Panc1 (cell line): ENCODE measurements at regions not wholly inside any gene's neighbourhood (a gene's known extent, or its start where the extent isn't known, plus 50 kb on each side); places are given as distances from the start of the nearest gene placed in this dataset.

Experiments
- ATAC-seq: fragments of 200-7000 bp; cut with Tn5 transposase; 2 replicates; pipeline ENCODE4 v1.9.1; 2020; ENCODE audit warnings: mild to moderate bottlenecking, moderate library complexity
- BruUV-seq: library from RNA; stranded (reverse); fragments of 400-500 nt; replicated peaks from 2 replicates; lab custom pipeline; 2021; lab: Mats Ljungman, UMichigan
- CTCF ChIA-PET: fragments of 300-600 bp; sonication (Branson Sonifier 250); formaldehyde crosslinking; loops from one replicate; lab custom pipeline; 2022; ENCODE audit warnings: antibody characterized with exemption; lab: Charles Lee
- POLR2A ChIA-PET: fragments of 300-600 bp; sonication (Branson Sonifier 250); formaldehyde crosslinking; loops from one replicate; lab custom pipeline; 2022; ENCODE audit warnings: antibody characterized with exemption; lab: Charles Lee
- DNase-seq: peaks from one replicate; pipeline ENCODE4 v3.0.0-alpha.2; 2010; ENCODE audit warnings: low read depth, low spot score
- H3K27ac ChIP-seq: 2 replicates; pipeline ENCODE4 v1.5.1; 2011; ENCODE audit warnings: mild to moderate bottlenecking, low read length, inconsistent platforms
- H3K27me3 ChIP-seq: fragments of 200-500 bp; sonication (Bioruptor generic); 2 replicates; pipeline ENCODE4 v1.6.0; 2014; ENCODE audit warnings: low read length, inconsistent platforms; ENCODE audit not compliant: control insufficient read depth, insufficient read depth
- H3K36me3 ChIP-seq: fragments of 200-500 bp; sonication (Bioruptor generic); 2 replicates; pipeline ENCODE4 v1.5.1; 2014; ENCODE audit warnings: inconsistent platforms, mild to moderate bottlenecking, low read length, moderate library complexity; ENCODE audit not compliant: control insufficient read depth, insufficient read depth
- H3K4me1 ChIP-seq: 2 replicates; pipeline ENCODE4 v1.5.1; 2011; ENCODE audit warnings: inconsistent platforms, mild to moderate bottlenecking, low read length, moderate library complexity; ENCODE audit not compliant: control insufficient read depth, insufficient read depth
- H3K4me3 ChIP-seq, 2 experiments: 2 replicates each; pipeline ENCODE4 v1.5.1; 2011 to 2012; ENCODE audit warnings: low read depth in 2 of 2, low read length in 2 of 2, mild to moderate bottlenecking in 2 of 2, inconsistent platforms in 1 of 2, moderate library complexity in 1 of 2
- H3K9me3 ChIP-seq: fragments of 200-500 bp; sonication (Bioruptor generic); 2 replicates; pipeline ENCODE4 v1.5.1; 2014; ENCODE audit warnings: low read depth, mild to moderate bottlenecking, inconsistent platforms, low read length, moderate library complexity; ENCODE audit not compliant: control insufficient read depth, insufficient read depth
- CTCF ChIP-seq: fragments of 450-650 bp; IDR thresholded peaks from 2 replicates; pipeline ENCODE4 v1.5.1; 2017; ENCODE audit warnings: mild to moderate bottlenecking
- POLR2AphosphoS5 ChIP-seq: IDR thresholded peaks from 2 replicates; pipeline ENCODE4 v1.6.1; 2012; ENCODE audit warnings: mild to moderate bottlenecking, low read depth, low read length, moderate library complexity
- REST ChIP-seq, 2 experiments: IDR thresholded peaks; 2 replicates each; pipeline ENCODE4 v1.6.1; 2011 to 2012; ENCODE audit warnings: low read depth in 2 of 2, control low read depth in 1 of 2, low read length in 1 of 2, mild to moderate bottlenecking in 1 of 2, moderate library complexity in 1 of 2; ENCODE audit not compliant: insufficient read depth in 1 of 2
- SIN3A ChIP-seq: IDR thresholded peaks from 2 replicates; pipeline ENCODE4 v1.6.1; 2012; ENCODE audit warnings: low read depth, mild to moderate bottlenecking, low read length, moderate library complexity, borderline replicate concordance; ENCODE audit not compliant: insufficient read depth
- TCF7L2 ChIP-seq: IDR thresholded peaks from 2 replicates; pipeline ENCODE4 v1.6.1; 2011; ENCODE audit warnings: mild to moderate bottlenecking, low read depth, low read length, inconsistent platforms
- in situ Hi-C: cut with HindIII; loops from 2 replicates; pipeline ENCODE4 v1.10.0; 2016; ENCODE audit warnings: low sequenced_read_pairs, low pct_unique_long_range_greater_than_20kb
- intact Hi-C: fragments of 100-400 bp; cut with micrococcal nuclease; formaldehyde crosslinking; loops from one replicate; pipeline ENCODE4 v1.10.0; 2022; ENCODE audit not compliant: unreplicated experiment

DNA sequence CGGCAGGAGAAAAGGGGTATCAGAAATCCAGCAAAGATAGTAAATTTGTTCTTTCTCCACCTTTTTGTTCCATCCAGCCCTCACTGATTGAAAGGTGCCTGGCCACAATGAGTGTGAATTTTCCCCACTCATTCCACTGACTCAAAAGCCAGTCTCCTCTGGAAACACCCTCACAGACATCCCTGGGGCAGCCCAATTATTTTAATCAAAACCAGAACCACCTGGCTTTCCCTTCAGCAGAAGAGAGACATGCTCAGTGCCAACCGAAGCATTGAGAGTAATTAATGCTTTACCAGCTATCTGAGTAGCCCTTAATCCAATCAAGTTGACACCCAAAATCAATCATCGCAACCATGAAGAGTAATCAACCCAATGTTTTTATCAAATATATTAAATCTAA is 1129.6 kb upstream of the GBE1 start:
- H3K4me3 ChIP-seq = no peak overlapping the region
- H3K27ac ChIP-seq = no peak overlapping the region
- ChIA-PET CTCF (no interaction called here), POLR2A (no interaction called here)
- TF ChIP-seq REST (IDR thresholded peaks at IDR 0.05; ENCODE audit: insufficient read depth in 1 of 2, low read depth in 2 of 2, low read length in 1 of 2) (no peak), POLR2AphosphoS5 (no peak), TCF7L2 (no peak), SIN3A (no peak), CTCF (no peak)
- H3K9me3 ChIP-seq = no peaks in the 10 kb centered on the region
- no peaks in the 10 kb centered on the region for H3K4me1 ChIP-seq
- intact Hi-C loops (no loop called here), in situ Hi-C loops (no loop called here)
- BruUV-seq = no TSS peak
- no peaks in the 10 kb centered on the region for H3K36me3 ChIP-seq
- ATAC-seq (no peak), DNase-seq (no peak)
- H3K27me3 ChIP-seq = no peaks in the 10 kb centered on the region

- ATAC-seq = no peak
- no peaks in the 10 kb centered on the region for H3K27me3 ChIP-seq
- intact Hi-C loops (no loop called here), in situ Hi-C loops (no loop called here)
- DNase-seq = no peak
- H3K9me3 ChIP-seq = no peaks in the 10 kb centered on the region
- ChIA-PET CTCF (no interaction called here), POLR2A (no interaction called here)
- BruUV-seq = no TSS peak
- H3K27ac ChIP-seq = no peak overlapping the region
- no peaks in the 10 kb centered on the region for H3K36me3 ChIP-seq
- no peaks in the 10 kb centered on the region for H3K4me1 ChIP-seq
- H3K4me3 ChIP-seq = no peak overlapping the region
- TF ChIP-seq POLR2AphosphoS5 (no peak), CTCF (no peak), TCF7L2 (no peak), REST (IDR thresholded peaks at IDR 0.05; ENCODE audit: insufficient read depth in 1 of 2, low read depth in 2 of 2, low read length in 1 of 2) (no peak), SIN3A (no peak)
Observed at GRCh38 chr3:82883072-82883471, 1121.6 kb upstream of the GBE1 start.
